ENCODE measurements at regions not wholly inside any gene's neighbourhood (a gene's known extent, or its start where the extent isn't known, plus 50 kb on each side); places are given as distances from the start of the nearest gene placed in this dataset.
"Not testable (repeated sequence)": the region's sequence is repeated elsewhere in the genome, so short reads cannot be mapped to it uniquely, and the experiment has no call there.

DNA sequence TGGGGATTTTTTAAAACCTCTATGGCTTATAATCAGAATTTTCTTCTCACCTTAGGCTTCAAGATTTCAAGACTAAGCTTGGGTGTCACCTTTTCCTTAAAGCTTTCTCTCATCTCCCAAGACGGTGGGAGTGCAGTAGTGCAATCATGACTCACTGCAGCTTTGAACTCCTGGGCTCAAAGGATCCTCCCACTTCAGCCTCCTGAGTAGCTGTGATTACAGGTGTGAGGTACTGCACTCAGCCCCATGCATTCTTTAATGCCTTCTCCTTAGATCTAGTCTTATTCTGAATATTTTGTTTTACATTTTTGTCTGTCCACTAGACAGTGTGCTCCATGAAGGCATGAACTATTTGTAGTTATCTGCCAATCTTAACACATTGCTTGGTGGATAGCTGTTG lies 55.7 kb upstream of the FAT3 start:
- intact Hi-C loops (cut with micrococcal nuclease), result no loop called here

DNA sequence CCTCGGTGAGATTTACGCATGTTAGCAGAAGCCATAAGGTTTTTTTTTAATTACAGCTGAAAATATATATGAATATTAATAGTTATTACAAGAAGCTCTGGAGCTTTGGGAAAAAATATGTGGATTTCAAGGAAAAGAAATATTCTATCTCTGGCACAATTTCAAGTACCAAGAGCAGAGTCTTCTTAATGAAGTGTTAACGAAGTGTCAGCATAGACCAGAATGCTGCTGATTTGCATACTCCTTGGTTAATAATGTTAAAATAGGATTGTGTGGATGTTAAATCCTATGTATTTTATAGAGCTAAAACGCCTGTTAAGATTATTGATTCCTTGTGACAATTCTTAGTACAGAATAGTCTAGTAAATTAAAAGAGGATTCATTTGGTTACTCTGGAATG lies 57.0 kb upstream of the FAT3 start:
- intact Hi-C loops (cut with micrococcal nuclease), result no loop called here

DNA sequence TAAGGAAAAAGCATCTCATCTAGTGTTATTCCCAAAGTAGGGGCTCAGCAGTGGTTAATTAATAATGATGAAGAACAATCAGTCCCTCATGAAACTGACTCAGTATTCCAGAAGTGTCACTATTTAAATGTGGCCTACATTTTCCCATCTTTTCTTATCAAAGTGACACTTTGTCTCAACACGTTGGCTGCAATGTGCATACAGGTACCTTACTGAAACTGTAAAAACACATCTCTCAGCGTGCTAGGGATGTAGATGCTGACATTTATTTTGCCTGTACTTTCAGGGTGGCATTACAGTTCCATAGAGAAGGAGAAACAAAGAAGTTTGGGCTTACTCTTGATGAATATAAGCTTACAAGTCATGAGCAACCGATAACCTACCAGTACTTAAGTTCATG lies 58.3 kb upstream of the FAT3 start:
- intact Hi-C loops (cut with micrococcal nuclease), result no loop called here

DNA sequence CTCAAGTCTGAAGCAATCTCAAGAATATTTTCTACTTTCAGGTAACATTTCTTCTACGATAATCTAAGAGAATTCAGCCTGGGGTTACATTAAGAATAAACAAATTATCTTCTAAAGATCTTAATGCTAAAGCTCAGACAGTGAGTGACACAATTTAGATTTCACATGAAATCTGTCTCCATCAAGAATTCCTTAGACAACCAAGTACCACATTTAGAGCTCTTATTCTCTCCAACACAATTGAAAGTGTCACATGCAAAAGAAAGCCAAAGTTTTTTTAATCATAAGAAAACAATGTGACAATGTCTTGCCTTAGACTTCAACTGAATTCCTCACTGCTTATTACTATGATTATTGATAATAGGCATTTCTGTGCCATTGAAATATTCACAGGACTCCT lies 60.7 kb upstream of the FAT3 start:
- intact Hi-C loops (cut with micrococcal nuclease), result no loop called here

DNA sequence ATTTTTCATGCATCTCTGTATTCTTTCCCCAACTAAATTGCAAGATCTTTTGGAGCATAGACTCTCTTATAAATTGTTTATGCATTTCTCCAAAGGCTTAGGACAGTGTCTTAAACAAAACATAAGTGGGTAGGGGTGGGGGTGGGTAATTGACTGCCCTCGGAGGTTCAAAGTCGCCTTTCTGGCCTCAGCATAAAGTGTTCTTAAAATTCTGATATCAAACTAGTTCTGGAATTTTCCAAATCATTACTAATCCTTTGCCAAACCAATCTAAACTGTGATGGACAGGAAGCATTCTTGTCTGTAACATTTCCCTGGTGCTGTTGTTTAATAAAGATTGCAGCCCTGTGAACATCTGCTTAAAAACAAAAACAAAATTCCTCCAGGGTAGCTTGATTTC lies 61.8 kb upstream of the FAT3 start:
- intact Hi-C loops (cut with micrococcal nuclease), result no loop called here

DNA sequence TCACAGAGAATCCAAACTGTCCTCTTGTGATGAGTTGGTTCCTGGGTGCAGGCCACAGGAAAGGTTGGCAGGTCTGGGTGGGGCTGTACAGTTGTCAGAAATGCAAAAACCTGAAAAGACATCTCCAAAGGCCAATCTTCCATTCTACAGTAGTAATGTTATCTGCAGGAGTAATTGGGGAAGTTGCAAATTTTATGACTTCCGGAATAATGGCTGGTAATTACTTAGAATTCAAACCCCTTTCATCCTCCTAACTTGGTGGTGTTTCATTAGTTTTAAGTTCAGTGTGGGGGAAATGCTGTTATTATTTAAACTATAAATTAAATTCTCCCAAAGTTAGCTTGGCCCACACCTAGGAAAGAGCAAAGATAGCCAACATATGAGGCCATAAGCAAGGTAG lies 64.7 kb upstream of the FAT3 start:
- intact Hi-C loops (cut with micrococcal nuclease), result no loop called here

DNA sequence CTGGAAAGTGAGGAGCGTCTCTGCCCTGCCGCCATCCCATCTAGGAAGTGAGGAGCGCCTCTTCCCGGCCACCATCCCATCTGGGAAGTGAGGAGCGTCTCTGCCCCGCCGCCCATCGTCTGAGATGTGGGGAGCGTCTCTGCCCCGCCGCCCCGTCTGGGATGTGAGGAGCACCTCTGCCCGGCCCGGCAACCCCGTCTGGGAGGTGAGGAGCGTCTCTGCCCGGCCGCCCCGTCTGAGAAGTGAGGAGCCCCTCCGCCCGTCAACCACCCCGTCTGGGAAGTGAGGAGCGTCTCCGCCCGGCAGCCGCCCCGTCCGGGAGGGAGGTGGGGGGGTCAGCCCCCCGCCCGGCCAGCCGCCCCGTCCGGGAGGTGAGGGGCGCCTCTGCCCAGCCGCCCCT lies 67.2 kb upstream of the FAT3 start:
- intact Hi-C loops (cut with micrococcal nuclease), result not testable (repeated sequence)

DNA sequence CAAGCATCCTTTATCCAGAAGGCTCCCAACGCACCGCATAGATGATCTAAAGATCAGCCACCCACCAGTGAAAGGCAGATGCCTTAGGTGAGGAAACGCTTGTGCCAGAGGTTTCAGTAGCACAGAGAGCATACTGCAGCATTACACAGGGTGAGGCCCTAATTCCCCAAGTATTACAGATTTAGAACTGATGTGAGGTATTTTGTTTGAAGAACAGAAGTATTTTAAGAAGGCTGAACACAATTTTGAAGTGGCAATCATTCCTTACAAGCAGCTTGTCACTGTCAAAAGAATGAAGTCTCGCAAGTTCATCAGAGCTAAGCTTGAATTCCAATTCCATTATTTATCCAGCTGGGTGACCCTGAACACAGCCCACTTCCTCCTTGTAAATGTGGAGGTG lies 70.0 kb upstream of the FAT3 start:
- intact Hi-C loops (cut with micrococcal nuclease), result no loop called here

DNA sequence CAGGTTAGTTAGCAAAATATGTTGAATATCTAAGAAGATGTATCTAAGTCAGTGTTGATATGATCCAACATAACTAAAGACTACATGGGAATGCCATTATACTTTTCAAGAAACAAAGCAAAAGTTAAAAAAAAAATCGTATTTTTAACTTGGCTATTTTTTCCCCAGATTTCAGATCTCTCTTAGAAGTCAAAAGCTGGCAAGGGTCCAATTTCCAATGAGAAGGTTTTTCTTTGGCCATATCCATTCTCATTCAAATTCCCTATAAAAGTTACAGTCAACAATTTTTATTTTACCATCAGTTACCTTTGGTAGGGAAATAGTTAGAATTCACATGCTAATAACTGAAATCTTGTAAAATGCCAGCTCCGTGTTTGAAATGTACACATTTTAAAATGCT lies 70.5 kb upstream of the FAT3 start:
- intact Hi-C loops (cut with micrococcal nuclease), result no loop called here

DNA sequence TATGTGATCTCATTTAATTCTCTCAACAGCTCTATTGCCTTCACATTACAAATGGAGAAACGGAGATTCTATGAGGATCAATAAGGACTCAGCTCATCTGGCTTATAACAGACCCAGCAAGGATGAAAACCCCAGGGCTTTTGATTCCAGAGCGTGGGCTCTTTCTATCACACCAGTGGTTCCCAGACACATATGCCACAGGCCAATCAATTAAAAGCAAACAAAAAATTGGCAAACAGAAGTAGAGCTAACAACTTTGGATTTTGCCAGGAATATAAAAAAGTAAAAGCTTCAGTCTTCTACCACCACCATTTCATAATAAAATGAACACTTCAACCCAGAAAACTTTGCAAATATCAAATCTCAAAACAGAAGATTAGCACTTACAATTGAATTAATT lies 71.1 kb upstream of the FAT3 start:
- intact Hi-C loops (cut with micrococcal nuclease), result no loop called here

DNA sequence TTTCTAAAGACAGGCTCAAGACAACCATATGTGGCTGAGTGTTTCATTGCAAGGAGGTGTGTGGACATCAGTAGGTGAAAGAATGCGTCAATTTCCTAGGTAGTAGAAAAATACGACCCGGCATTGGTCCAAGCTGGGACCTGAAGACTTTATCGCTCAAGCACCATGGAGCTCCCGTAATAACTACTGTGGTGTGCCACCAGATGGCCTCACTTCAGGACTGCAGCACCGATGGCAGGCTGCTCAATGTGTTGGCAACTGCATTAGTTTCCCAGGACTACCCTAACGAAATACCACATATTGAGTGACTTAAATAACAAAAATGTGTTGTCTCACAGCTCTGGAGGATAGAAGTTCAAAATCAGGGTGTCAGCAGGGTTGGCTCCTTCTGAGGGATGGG lies 72.4 kb upstream of the FAT3 start:
- intact Hi-C loops (cut with micrococcal nuclease), result no loop called here

DNA sequence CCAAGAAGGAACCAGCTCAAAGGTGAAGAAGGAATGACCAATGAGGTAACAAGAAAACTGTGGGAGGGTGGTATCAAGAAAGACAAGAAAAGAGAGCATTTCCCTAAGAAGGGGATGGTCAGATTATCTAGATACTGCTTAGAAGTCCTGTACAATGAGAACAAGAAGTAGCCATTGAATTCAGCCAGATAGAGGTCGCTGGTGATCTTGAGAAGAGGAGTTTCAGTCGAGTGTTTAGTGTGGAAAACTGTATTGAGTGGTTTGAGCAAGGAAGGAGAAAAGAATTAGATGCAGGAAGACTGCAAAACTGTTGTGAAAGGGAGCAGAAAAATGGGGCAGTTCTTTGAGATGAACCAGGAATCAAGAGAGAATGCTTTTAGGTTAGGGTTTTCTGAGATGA lies 74.6 kb upstream of the FAT3 start:
- intact Hi-C loops (cut with micrococcal nuclease), result no loop called here

DNA sequence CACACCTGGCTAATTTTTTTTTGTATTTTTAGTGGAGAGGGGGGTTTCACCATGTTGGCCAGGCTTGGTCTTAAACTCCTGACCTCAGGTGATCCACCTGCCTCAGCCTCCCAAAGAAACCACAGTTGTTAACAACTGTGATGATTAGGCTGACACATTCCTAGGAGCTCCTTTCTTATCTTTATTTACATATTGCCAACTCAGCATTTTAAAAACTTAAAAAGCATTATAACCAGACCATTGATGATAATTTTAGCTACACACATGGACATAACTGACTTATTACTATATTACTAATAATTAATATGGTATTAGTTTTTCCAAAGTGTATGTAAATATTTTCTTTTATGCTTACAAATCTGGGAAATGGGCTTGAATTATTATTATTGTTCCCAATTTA lies 82.9 kb upstream of the FAT3 start:
- intact Hi-C loops (cut with micrococcal nuclease), result no loop called here

DNA sequence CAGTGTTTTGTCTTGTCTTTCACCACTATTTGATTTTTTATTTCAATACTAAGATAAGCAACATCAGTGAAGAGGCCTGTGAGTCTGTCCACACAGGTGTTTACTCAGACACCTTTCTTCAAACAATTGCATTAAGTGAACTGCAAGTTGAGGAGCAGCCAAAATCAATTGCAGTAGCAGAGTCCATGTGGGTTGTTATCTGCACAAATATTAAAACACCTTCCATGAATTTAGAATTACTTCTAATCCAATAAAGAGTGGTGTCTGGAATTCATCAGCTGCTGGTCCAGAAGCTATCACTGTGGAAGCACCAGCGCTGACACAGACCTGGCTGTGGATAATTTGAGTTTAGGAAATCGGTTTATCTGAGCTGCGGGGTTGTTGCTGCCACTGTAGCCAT lies 83.5 kb upstream of the FAT3 start:
- intact Hi-C loops (cut with micrococcal nuclease), result no loop called here

DNA sequence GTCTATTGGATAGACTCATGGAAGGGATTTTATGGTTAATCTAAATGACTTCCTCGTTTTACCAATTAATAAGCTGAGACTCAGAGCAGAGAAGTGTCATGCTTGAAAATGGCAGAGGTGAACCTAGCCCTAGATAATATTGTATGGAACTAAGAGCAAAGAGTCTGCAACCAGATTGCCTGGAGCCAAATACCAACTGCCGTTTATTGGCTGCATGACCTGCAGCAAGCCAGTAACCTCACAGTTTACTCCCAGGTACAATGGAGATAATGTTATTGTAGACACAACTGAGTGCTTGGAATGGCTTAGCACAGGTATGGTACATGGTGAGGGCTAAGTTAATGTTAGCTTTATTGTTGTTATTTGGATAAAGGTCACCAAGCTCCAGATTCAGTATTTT lies 84.6 kb upstream of the FAT3 start:
- intact Hi-C loops (cut with micrococcal nuclease), result no loop called here

DNA sequence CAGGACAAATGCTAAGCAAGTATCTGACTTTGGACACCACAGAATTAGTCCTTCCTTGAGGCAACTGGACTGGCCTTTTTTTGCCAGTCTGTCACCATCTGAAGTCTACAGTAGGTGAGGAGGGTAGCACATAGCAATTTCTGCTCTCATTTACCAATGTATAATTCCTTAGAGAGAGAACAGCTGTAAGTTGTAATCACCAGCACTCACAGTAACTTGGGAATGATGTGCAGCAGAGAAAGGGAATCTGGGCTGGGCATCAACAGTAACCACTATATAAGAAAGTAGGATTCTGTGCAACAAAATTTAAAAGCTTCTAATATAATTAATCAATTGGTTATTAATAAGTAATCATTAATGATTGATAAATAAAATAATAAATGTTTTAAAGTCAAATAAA lies 86.3 kb upstream of the FAT3 start:
- intact Hi-C loops (cut with micrococcal nuclease), result no loop called here

DNA sequence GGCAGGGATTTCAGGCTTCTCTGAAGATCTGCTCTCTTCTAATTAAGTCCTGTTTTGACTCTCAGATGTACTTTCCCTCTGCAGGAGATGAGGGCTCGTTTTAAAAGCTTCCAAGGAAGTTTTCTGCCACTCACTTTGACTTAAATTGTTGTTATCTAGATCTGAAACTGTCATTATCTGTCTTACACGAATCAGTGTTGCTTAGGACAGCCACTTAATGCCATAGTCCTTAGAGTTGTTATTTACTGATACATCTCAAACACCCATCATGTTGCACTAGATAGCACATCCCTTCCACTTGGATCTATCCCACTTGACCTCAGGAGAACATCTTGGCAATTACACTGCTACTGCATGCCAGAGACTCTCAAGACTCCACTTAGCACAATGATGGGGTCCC lies 86.9 kb upstream of the FAT3 start:
- intact Hi-C loops (cut with micrococcal nuclease), result no loop called here

DNA sequence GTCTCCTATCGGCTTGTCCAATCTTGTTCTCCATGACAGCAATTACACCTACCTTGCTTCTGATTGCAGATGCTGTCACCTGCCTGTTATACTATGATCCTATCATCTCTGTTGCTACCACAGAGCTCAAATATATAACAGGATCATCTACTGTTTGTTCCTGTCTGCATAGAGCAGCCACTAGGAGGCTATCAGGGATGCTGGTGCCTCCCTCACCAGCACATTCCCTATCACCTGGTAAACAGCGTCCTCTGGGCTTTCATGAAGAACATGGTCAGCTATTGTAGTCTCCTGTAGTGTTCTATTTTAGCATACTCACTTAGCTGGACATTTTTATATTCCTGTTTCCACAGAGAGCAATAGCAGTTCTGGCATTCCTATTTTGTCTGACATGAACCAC lies 87.8 kb upstream of the FAT3 start:
- intact Hi-C loops (cut with micrococcal nuclease), result no loop called here

DNA sequence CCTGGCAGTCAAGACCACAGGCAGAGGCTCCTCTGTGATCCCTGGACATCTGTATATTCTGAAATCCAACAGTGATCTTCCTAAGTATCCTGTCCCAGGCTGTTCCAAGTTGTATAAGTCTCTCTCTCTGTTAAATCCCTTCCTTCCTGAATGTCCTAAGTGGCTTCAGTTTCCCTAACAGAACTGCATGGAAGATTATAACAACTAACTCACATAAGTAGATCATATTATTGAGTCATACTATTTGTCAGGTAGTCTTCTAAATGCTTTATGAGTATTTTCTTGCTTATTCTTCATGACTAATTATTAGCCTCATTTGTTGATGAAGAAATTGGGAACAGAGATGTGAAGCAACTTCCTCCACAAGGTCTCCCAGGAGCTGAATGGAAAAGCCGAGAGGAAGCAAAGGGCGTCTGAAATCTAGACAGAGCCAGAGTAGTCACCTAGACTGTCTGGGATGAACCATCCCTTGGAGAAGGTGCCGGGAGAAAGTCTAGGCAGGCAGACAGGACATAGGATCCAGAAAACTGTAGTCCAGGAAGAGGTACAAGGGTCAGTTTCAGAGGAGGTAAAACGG lies 93.2 kb upstream of the FAT3 start:
- intact Hi-C loops (cut with micrococcal nuclease), result no loop called here

DNA sequence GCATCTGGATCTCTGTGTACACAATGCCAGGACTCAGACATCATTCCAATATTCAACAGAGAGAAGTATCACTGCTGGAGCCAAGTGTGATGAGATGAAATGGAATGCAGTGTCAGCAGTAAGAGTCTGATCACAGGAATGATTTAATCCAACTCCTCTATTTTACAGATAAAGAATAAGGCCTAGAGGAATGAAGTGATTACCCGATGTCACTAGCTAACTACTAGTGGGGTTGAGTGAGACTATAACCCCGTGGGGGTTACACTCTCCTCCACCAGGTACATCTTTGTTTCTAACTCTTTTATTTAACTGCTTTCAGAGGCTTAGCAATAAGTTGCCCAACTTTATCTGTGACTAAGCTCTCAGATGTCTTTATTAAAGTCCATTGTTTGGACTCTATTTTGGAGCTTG lies 94.2 kb upstream of the FAT3 start:
- intact Hi-C loops (cut with micrococcal nuclease), result no loop called here

DNA sequence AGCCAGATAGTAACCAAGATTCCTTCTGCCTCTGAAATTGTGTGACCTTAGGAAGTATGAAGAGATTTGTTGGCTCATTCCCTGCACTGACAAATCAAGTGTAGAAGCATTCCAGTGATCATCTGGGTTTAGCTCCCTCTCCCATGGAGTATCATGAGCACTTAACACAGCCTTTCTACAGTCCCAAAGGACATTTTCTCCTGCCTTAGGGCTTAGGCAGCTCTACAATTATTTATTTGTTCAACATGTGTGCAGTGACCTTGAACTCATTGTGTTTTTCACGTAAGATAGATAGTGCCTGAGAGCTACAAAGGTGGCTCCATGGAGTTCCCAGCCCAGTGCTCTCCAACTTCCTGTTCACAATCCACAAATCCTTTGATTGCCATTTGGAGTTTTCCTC lies 94.8 kb upstream of the FAT3 start:
- intact Hi-C loops (cut with micrococcal nuclease), result no loop called here

DNA sequence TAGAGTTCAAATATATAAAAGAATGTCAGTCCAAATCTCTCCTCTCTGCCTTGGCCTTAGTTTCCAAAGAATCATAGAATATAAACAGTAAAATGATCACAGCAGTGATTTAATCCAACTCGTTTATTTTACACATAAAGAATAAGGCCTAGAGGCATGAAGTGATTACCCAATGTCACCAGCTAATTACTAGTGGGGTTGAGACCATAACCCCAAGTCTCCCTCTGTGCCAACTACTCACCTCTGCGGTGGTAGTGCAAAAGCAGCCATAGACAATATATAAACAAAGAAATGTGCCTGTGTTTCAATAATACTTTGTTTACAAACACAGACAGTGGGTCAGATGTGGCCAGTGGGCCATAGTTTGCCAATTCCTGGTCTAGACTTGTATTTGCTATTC lies 96.6 kb upstream of the FAT3 start:
- intact Hi-C loops (cut with micrococcal nuclease), result no loop called here

DNA sequence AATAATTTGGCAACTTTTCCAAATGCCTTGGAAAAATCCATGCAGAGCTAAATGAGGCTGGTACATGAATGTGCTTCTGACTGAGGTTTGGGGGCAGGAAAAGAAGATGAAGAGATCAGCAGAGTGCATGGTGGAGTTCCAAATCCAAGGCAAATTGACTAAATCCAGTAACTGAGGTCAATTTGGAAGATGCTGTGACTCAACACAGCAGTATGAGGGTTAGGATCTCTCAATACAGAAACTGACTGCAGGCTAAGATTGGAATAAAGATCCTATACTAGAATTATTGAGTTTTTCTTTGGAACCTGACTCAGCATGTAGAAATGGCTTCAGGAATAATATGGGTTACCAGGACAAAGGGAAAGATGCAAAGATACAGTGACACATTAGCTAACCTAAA lies 99.3 kb upstream of the FAT3 start:
- intact Hi-C loops (cut with micrococcal nuclease), result no loop called here

DNA sequence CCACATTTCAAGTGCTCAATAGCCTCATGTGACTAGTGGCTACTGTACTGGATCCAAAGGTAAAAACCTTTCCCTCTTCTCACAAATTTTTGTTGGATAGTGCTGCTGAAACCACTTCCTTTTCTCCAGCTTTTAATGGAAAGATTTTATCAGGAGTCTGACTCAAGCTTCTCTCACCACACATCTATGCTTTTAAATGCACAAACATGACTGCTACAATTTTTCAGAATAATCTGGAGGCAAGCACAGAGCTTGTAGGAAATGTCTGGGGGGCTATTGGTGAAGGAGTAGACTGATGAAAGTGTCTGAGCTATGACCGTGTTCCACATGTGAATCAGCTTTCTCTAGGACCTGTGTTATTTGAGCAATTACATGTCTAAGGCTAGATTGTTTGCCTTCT lies 101.1 kb upstream of the FAT3 start:
- intact Hi-C loops (cut with micrococcal nuclease), result no loop called here

Measured in T-helper 1 cell treated with Interleukin-12 subunit alpha and Interleukin-12 subunit beta and Interleukin-4 antibody, amounts not matched to agents 30 ng/mL and 1 ng/mL, for 36 hours (primary cell).